K562 (cell line): ENCODE measurements at regions not wholly inside any gene's neighbourhood (a gene's known extent, or its start where the extent isn't known, plus 50 kb on each side); places are given as distances from the start of the nearest gene placed in this dataset.

Experiments
- CLOCK ChIP-seq: fragments of 250-450 bp; sonication (Bioruptor Pico); IDR thresholded peaks from 2 replicates; pipeline ENCODE4 v1.4.0; 2020; ENCODE audit warnings: mild to moderate bottlenecking, moderate library complexity, borderline replicate concordance
- CREB1 ChIP-seq, 2 experiments: sonication (generic) in 1 of 2; formaldehyde crosslinking in 1 of 2; IDR thresholded peaks; 2 replicates each; pipeline versions ENCODE4 v1.6.1 to v1.8.0; 2012 to 2022; ENCODE audit warnings: inconsistent platforms in 1 of 2, mild to moderate bottlenecking in 1 of 2, missing genetic modification reagents in 1 of 2, moderate library complexity in 1 of 2
- CREB3L1 ChIP-seq: fragments of 450-650 bp; IDR thresholded peaks from 2 replicates; pipeline ENCODE4 v1.6.1; 2014; ENCODE audit warnings: low read depth, mild to moderate bottlenecking, moderate library complexity, borderline replicate concordance
- E2F1 ChIP-seq: sonication (generic); formaldehyde crosslinking; IDR thresholded peaks from 2 replicates; pipeline ENCODE4 v1.8.1; 2023; ENCODE audit warnings: mild to moderate bottlenecking, missing genetic modification reagents, moderate library complexity
- E2F3 ChIP-seq: fragments of 250-450 bp; sonication (Bioruptor Pico); IDR thresholded peaks from 2 replicates; pipeline ENCODE4 v1.4.0; 2020; ENCODE audit warnings: mild to moderate bottlenecking
- EP300 ChIP-seq: IDR thresholded peaks from 2 replicates; pipeline ENCODE4 v1.6.1; 2012; ENCODE audit warnings: low read length, improper control_type of control experiment
- FOXP4 ChIP-seq: sonication (generic); formaldehyde crosslinking; IDR thresholded peaks from 2 replicates; pipeline ENCODE4 v1.8.0; 2022; ENCODE audit warnings: mild to moderate bottlenecking, missing genetic modification reagents, borderline replicate concordance
- HDAC2 ChIP-seq: fragments of 450-650 bp; IDR thresholded peaks from 2 replicates; pipeline ENCODE4 v1.6.1; 2016; ENCODE audit warnings: mild to moderate bottlenecking
- HMG20A ChIP-seq: fragments of 450-650 bp; formaldehyde crosslinking; conservative IDR thresholded peaks from 2 replicates; pipeline ENCODE4 v1.4.0; 2020; ENCODE audit warnings: mild to moderate bottlenecking, mixed read lengths
- MAX ChIP-seq: sonication (generic); formaldehyde crosslinking; IDR thresholded peaks from 2 replicates; pipeline ENCODE4 v1.9.0; 2022; ENCODE audit warnings: mild to moderate bottlenecking, missing genetic modification reagents
- MYNN ChIP-seq, 2 experiments: sonication (generic); formaldehyde crosslinking in 1 of 2; IDR thresholded peaks; 2 replicates each; pipeline versions ENCODE4 v1.5.0 to v1.6.1; 2016 to 2020; ENCODE audit warnings: antibody characterized with exemption in 1 of 2, missing genetic modification reagents in 1 of 2
- STAG1 ChIP-seq: sonication (generic); formaldehyde crosslinking; IDR thresholded peaks from 2 replicates; pipeline ENCODE4 v1.5.0; 2020; ENCODE audit warnings: missing genetic modification reagents, borderline replicate concordance
- TCF7 ChIP-seq: sonication (generic); IDR thresholded peaks from 2 replicates; pipeline ENCODE4 v1.6.1; 2016; ENCODE audit warnings: antibody characterized with exemption, borderline replicate concordance
- ZKSCAN3 ChIP-seq: fragments of 250-450 bp; sonication (Bioruptor Pico); IDR thresholded peaks from 2 replicates; pipeline ENCODE4 v1.4.0; 2020
- ZSCAN32 ChIP-seq: fragments of 450-650 bp; formaldehyde crosslinking; IDR thresholded peaks from 2 replicates; pipeline ENCODE4 v1.4.0; 2020; ENCODE audit warnings: mild to moderate bottlenecking, moderate library complexity

GRCh38 chr22:22110548-22111266 lies 128.1 kb upstream of the TOP3B start (continued):
- TF ChIP-seq CREB1 (IDR thresholded peaks at IDR 0.05) = no peak; the same call in 1 of the 2 replicates
- TF ChIP-seq CREB1 (CRISPR knock-in tag; IDR thresholded peaks at IDR 0.05) = no peak
- no peak for TF ChIP-seq ZSCAN32 (CRISPR knock-in tag)
- no peak for TF ChIP-seq HDAC2
- no peak; the same call in 1 of the 2 replicates for TF ChIP-seq MAX (CRISPR knock-in tag)
- TF ChIP-seq STAG1 (CRISPR knock-in tag) = peak; percentile 48
- 0 out of 2 replicates have a peak, but pooled peaks have one; percentile 13 for TF ChIP-seq E2F3 (CRISPR knock-in tag)
- TF ChIP-seq MYNN (IDR thresholded peaks at IDR 0.05) = no peak
- TF ChIP-seq MYNN (CRISPR knock-in tag; IDR thresholded peaks at IDR 0.05) = peak; percentile 7; the same call in 1 of the 2 replicates
- TF ChIP-seq CLOCK = no peak
- TF ChIP-seq ZKSCAN3 (CRISPR knock-in tag) = no peak
- no peak; the same call in 1 of the 2 replicates for TF ChIP-seq FOXP4 (CRISPR knock-in tag)
- TF ChIP-seq TCF7 = no peak
- TF ChIP-seq CREB3L1 = no peak
- TF ChIP-seq EP300 = no peak
- no peak for TF ChIP-seq HMG20A (CRISPR knock-in tag)
- no peak for TF ChIP-seq E2F1 (CRISPR knock-in tag)
